ENCODE measurements at regions not wholly inside any gene's neighbourhood (a gene's known extent, or its start where the extent isn't known, plus 50 kb on each side); places are given as distances from the start of the nearest gene placed in this dataset.

- no peak for DNase-seq (ENCODE audit: low read depth)
- H3K4me3 ChIP-seq (ENCODE audit: low read length): no peak overlapping the region
- TF ChIP-seq CTCF (conservative IDR thresholded peaks at IDR 0.05; ENCODE audit: low read length): no peak
Observed at GRCh38 chr2:48912110-48912509, 156.6 kb upstream of the LHCGR start.

- no peak for DNase-seq (ENCODE audit: low read depth)
- no peak for TF ChIP-seq CTCF (conservative IDR thresholded peaks at IDR 0.05; ENCODE audit: low read length)
- H3K4me3 ChIP-seq (ENCODE audit: low read length): no peak overlapping the region
Observed at GRCh38 chr2:48910961-48911360, 155.4 kb upstream of the LHCGR start.

DNA sequence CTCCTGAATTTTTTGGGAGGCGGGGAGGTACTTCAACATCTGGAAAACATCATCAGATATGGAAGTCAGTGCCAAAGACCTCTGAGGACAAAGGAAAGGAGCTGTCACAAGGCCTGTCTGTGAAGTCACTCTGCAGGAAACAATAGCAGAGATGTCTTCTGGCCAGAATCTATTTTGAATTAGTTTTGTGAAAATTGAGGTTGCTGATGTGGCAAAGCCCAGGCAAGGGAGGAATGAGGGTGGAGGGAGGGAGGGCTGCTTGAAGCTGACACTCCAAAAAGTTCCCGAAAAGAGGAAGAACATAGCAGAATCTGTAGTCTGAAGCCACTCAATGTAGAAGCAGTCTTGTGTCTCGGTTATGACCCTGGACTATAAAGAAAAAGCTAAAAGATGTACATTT, 151.1 kb upstream of the LHCGR start:
- no peak for TF ChIP-seq CTCF (conservative IDR thresholded peaks at IDR 0.05; ENCODE audit: low read length)
- no peak overlapping the region for H3K4me3 ChIP-seq (ENCODE audit: low read length)
- no peak for DNase-seq (ENCODE audit: low read depth)

- no peak for DNase-seq (ENCODE audit: low read depth)
- TF ChIP-seq CTCF (conservative IDR thresholded peaks at IDR 0.05; ENCODE audit: low read length): no peak
- H3K4me3 ChIP-seq (ENCODE audit: low read length): no peak overlapping the region
Observed at GRCh38 chr2:48905696-48906095, 150.2 kb upstream of the LHCGR start.

GRCh38 chr2:48902521-48902920, 147.0 kb upstream of the LHCGR start:
- H3K4me3 ChIP-seq (ENCODE audit: low read length): no peak overlapping the region
- TF ChIP-seq CTCF (conservative IDR thresholded peaks at IDR 0.05; ENCODE audit: low read length): no peak
- DNase-seq (ENCODE audit: low read depth): no peak

DNA sequence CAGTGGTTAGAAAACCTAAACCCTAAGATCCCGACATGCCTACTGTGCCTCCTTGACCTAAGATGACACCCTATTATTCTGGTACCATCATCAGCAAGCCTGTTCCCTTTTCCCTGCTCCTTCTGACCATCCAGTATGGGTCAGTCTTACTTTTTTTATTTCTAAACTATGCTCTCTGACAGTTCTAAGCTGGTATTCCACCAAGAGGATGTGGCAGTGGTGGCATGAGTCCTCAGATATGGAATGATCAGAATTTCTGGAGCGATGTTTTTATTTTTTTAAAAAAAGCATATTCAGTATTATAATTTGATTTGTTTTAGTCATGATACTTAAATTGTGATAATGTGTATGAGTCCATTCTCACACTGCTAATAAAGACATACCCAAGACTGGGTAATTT, 145.9 kb upstream of the LHCGR start:
- no peak overlapping the region for H3K4me3 ChIP-seq (ENCODE audit: low read length)
- no peak for TF ChIP-seq CTCF (conservative IDR thresholded peaks at IDR 0.05; ENCODE audit: low read length)
- DNase-seq (ENCODE audit: low read depth): no peak

DNA sequence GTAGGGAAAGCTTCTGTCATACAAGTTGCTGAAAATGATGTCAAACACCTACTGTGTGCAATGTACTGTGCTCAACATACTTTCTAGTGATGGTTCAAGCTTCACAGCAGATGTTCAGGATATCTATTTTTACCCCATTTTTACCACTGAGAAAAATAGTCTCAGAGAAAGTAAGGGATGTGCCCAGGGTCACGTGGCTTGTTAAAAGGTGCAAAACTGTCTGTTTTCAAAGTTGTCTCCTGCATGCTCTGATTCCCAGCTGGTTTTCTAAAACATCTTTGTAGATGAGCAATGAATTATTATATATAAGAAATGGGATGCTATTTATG, 145.5 kb upstream of the LHCGR start:
- DNase-seq (ENCODE audit: low read depth): no peak
- no peak overlapping the region for H3K4me3 ChIP-seq (ENCODE audit: low read length)
- TF ChIP-seq CTCF (conservative IDR thresholded peaks at IDR 0.05; ENCODE audit: low read length): no peak

Data from AG10803 (cell line).